Caco-2 (cell line): ENCODE measurements at regions not wholly inside any gene's neighbourhood (a gene's known extent, or its start where the extent isn't known, plus 50 kb on each side); places are given as distances from the start of the nearest gene placed in this dataset.

Experiments used
- BruUV-seq: library from RNA; stranded (reverse); fragments of 400-500 nt; replicated peaks from 2 replicates; lab custom pipeline; 2021; lab: Mats Ljungman, UMichigan
- CTCF ChIA-PET: fragments of 300-600 bp; sonication (Branson Sonifier 250); formaldehyde crosslinking; loops from one replicate; lab custom pipeline; 2022; ENCODE audit warnings: antibody characterized with exemption; lab: Charles Lee
- POLR2A ChIA-PET: fragments of 300-600 bp; sonication (Branson Sonifier 250); formaldehyde crosslinking; loops from one replicate; lab custom pipeline; 2022; ENCODE audit warnings: antibody characterized with exemption; lab: Charles Lee
- DNase-seq, 2 experiments: peaks; one replicate each; pipeline versions ENCODE4 v3.0.0 to v3.0.0-alpha.2; 2020 to 2022
- H3K27me3 ChIP-seq: replicated peaks from 2 replicates; pipeline ENCODE4 v1.6.0; 2011; ENCODE audit warnings: low read length; ENCODE audit not compliant: control insufficient read depth, insufficient read depth
- H3K36me3 ChIP-seq: 2 replicates; pipeline ENCODE4 v1.5.1; 2011; ENCODE audit warnings: low read length; ENCODE audit not compliant: control insufficient read depth, insufficient read depth
- H3K4me1 ChIP-seq: fragments of 250-450 bp; sonication (Bioruptor Pico); 2 replicates; pipeline ENCODE4 v1.5.1; 2020; ENCODE audit warnings: mild to moderate bottlenecking
- H3K4me3 ChIP-seq: 2 replicates; pipeline ENCODE4 v1.5.1; 2011; ENCODE audit warnings: low read depth, mild to moderate bottlenecking, control low read depth, low read length
- H3K9me3 ChIP-seq: fragments of 250-450 bp; sonication (Bioruptor Pico); 2 replicates; pipeline ENCODE4 v1.5.1; 2020; ENCODE audit warnings: mild to moderate bottlenecking, moderate library complexity
- H3K27ac Mint-ChIP-seq: one replicate; pipeline ENCODE4 v1.8.0; 2022; ENCODE audit warnings: mixed read lengths; ENCODE audit not compliant: unreplicated experiment
- H3K27me3 Mint-ChIP-seq: one replicate; pipeline ENCODE4 v1.8.0; 2022; ENCODE audit warnings: mixed read lengths; ENCODE audit not compliant: insufficient read depth, unreplicated experiment
- H3K36me3 Mint-ChIP-seq: one replicate; pipeline ENCODE4 v1.8.0; 2022; ENCODE audit warnings: mild to moderate bottlenecking, mixed read lengths; ENCODE audit not compliant: insufficient read depth, unreplicated experiment
- H3K4me1 Mint-ChIP-seq: one replicate; pipeline ENCODE4 v1.8.0; 2022; ENCODE audit warnings: low read depth, mixed read lengths; ENCODE audit not compliant: unreplicated experiment
- H3K4me3 Mint-ChIP-seq: one replicate; pipeline ENCODE4 v1.8.0; 2022; ENCODE audit warnings: mild to moderate bottlenecking, moderate library complexity, mixed read lengths; ENCODE audit not compliant: unreplicated experiment
- H3K9me3 Mint-ChIP-seq: one replicate; pipeline ENCODE4 v1.8.0; 2022; ENCODE audit warnings: mixed read lengths; ENCODE audit not compliant: unreplicated experiment
- CTCF ChIP-seq, 2 experiments: fragments of 200-600 bp in 1 of 2; IDR thresholded peaks; 1 replicate in 1 of 2; 2 replicates in 1 of 2; pipeline versions ENCODE4 v1.5.1 to v1.8.0; 2011 to 2022; ENCODE audit warnings: antibody characterized with exemption in 1 of 2, control low read depth in 1 of 2, inconsistent platforms in 1 of 2, low read depth in 1 of 2, low read length in 1 of 2, mild to moderate bottlenecking in 1 of 2, moderate library complexity in 1 of 2; ENCODE audit not compliant: insufficient read depth in 1 of 2, severe bottlenecking in 1 of 2, unreplicated experiment in 1 of 2
- intact Hi-C: fragments of 100-400 bp; cut with micrococcal nuclease; formaldehyde crosslinking; loops from one replicate; pipeline ENCODE4 v1.10.0; 2022; ENCODE audit not compliant: unreplicated experiment

GRCh38 chr7:49127359-49127913 is 203.1 kb downstream of the CDC14C start:
- Histone ChIP-seq H3K36me3 (no peaks in the 10 kb centered on the region), H3K4me3 (no peak overlapping the region), H3K4me1 (no peaks in the 10 kb centered on the region), H3K9me3 (no peaks in the 10 kb centered on the region), H3K27me3 (no peaks in the 10 kb centered on the region)
- ChIA-PET POLR2A (no interaction called here), CTCF (interaction anchor here (0.7 kb wide), 1 partner anchor 750 kb away, joined by 4 read pairs; no protein-coding TSS in a partner anchor)
- Mint-ChIP-seq H3K9me3 (no peaks in the 10 kb centered on the region), H3K27ac (no peak overlapping the region), H3K4me3 (no peak overlapping the region), H3K4me1 (no peaks in the 10 kb centered on the region), H3K27me3 (peaks cover 5% of the 10 kb centered on the region), H3K36me3 (no peaks in the 10 kb centered on the region)
- no peak for DNase-seq
- BruUV-seq: no TSS peak
- TF ChIP-seq CTCF (IDR thresholded peaks at IDR 0.05; ENCODE audit: insufficient read depth in 1 of 2, low read depth in 1 of 2, low read length in 1 of 2, severe bottlenecking in 1 of 2, unreplicated experiment in 1 of 2): no peak
- intact Hi-C loops: no loop called here

DNA sequence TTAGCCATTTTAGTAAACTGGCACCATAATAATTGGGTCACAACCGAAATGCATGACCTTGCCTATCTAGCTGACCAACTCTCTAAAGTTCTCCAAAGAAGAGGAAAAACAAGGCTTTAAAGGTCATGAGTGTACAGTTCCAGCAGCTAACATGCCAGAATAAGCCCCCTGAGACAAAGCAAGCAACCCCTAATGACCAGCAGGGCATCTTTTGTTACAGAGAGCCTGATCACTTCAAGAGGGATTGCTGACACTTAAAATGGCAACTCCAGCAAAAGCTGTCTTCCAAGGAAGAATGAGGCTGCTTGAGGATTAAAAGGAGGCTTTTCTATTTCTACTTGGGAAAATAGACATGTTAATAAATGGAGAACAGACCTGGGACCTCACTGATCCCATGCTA is 213.6 kb downstream of the CDC14C start:
- Mint-ChIP-seq H3K27me3 (no peaks in the 10 kb centered on the region), H3K36me3 (no peaks in the 10 kb centered on the region), H3K4me3 (no peak overlapping the region), H3K4me1 (peaks cover 7% of the 10 kb centered on the region), H3K9me3 (no peaks in the 10 kb centered on the region), H3K27ac (no peak overlapping the region)
- H3K9me3 ChIP-seq: no peaks in the 10 kb centered on the region
- ChIA-PET POLR2A (no interaction called here), CTCF (no interaction called here)
- BruUV-seq: no TSS peak
- H3K4me1 ChIP-seq: no peaks in the 10 kb centered on the region
- intact Hi-C loops: no loop called here
- DNase-seq: no peak
- H3K4me3 ChIP-seq: no peak overlapping the region
- no peaks in the 10 kb centered on the region for H3K27me3 ChIP-seq
- no peak for TF ChIP-seq CTCF (IDR thresholded peaks at IDR 0.05; ENCODE audit: insufficient read depth in 1 of 2, low read depth in 1 of 2, low read length in 1 of 2, severe bottlenecking in 1 of 2, unreplicated experiment in 1 of 2)
- H3K36me3 ChIP-seq: no peaks in the 10 kb centered on the region

- DNase-seq: no peak
- Histone ChIP-seq H3K9me3 (no peaks in the 10 kb centered on the region), H3K4me1 (no peaks in the 10 kb centered on the region), H3K27me3 (no peaks in the 10 kb centered on the region), H3K36me3 (no peaks in the 10 kb centered on the region), H3K4me3 (no peak overlapping the region)
- H3K27ac Mint-ChIP-seq: no peak overlapping the region
- ChIA-PET POLR2A (no interaction called here), CTCF (no interaction called here)
- no peak overlapping the region for H3K4me3 Mint-ChIP-seq
- intact Hi-C loops: no loop called here
- no peaks in the 10 kb centered on the region for H3K9me3 Mint-ChIP-seq
- peaks cover 7% of the 10 kb centered on the region for H3K27me3 Mint-ChIP-seq
- no peaks in the 10 kb centered on the region for H3K4me1 Mint-ChIP-seq
- TF ChIP-seq CTCF (IDR thresholded peaks at IDR 0.05; ENCODE audit: insufficient read depth in 1 of 2, low read depth in 1 of 2, low read length in 1 of 2, severe bottlenecking in 1 of 2, unreplicated experiment in 1 of 2): no peak
- BruUV-seq: no TSS peak
- no peaks in the 10 kb centered on the region for H3K36me3 Mint-ChIP-seq
Observed at GRCh38 chr7:49150486-49150885, 226.1 kb downstream of the CDC14C start.
